GM18511 (cell line): ENCODE measurements at regions not wholly inside any gene's neighbourhood (a gene's known extent, or its start where the extent isn't known, plus 50 kb on each side); places are given as distances from the start of the nearest gene placed in this dataset.

Experiments used
- ATAC-seq: cut with Tn5 transposase; IDR thresholded peaks from one replicate; pipeline ENCODE4 v1.9.1; 2021; ENCODE audit warnings: mild to moderate bottlenecking, moderate library complexity; ENCODE audit not compliant: unreplicated experiment

DNA sequence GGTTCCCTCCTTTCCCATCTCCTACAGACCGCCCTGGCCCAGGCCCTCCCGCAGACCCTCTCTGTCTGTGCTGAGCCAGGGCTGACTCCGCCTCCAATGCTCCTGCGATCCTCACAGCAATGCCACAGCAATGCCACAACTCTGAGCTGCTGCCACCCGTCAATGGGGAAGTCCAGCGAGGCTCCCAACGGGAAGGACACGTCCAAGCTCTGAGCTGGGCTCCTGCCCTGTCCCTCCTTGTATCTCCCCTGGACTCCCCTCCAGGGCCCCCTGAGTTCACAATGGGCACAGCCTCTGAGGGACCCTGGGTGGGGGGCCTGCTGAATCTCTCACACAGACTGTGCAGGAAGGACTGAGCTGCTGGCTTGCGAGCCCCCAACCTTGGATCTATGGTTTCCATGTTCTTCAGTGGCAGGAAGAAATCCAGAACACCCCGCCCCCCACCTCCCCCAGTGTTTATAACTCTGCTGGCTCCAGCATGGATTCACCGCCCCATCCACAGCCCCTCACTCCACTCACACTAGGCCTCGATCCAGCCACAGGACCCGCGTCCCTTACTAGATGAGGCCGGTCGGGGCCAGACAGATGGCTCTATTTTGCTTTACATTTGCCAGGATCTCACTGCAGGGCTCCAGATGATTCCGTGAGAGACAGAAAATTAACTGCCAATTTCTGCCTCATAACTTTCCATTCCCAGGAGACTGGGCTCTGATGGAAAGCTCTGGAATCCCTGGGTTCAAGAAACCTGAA, 338.0 kb downstream of the MATN1 start:
- no peak for ATAC-seq

DNA sequence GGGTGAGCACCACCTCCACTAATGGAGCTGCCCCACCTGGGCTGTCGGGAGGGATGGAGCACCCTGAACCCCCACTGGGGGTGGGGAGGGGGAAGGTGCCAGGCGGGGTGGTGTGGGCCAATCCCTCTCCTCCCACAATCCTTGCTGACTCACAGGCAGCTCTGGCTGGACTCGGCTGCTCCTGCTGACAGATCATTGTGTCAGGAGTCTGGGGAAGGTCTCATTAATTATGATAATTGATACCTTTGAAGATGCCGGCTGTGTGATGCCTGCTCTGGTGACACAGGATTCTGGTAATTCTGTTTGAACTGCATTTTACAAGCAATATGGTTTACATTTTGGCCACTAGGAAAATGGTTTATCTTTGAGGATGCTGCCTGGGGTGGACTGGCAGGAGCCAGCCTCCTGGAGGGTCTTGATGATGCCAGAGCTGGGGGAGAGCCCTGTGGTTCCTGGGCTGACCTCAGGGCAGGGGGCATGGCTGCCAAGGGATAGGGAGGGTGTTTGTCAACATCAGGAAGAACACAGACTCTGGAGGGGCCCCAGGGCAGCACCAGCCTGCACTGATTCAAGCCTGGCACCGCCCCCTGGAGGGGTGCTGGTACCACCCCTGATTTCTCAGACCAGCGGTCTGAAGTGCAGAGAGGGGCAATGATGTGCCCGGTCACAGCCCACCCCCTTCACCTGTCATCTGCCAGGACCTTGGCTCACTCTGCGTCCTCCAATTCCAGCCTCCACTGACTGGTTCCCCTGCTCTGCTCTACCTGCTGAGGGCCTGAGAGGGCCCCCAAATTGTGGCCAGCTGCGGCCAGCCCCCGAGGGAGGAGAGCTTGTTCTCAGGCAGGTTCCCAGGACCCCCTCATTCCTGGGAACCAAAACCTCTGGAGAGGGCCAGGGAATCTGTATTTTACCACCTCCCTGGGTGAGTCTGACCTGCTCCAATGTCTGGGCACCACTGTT, 338.8 kb downstream of the MATN1 start:
- ATAC-seq: no peak

DNA sequence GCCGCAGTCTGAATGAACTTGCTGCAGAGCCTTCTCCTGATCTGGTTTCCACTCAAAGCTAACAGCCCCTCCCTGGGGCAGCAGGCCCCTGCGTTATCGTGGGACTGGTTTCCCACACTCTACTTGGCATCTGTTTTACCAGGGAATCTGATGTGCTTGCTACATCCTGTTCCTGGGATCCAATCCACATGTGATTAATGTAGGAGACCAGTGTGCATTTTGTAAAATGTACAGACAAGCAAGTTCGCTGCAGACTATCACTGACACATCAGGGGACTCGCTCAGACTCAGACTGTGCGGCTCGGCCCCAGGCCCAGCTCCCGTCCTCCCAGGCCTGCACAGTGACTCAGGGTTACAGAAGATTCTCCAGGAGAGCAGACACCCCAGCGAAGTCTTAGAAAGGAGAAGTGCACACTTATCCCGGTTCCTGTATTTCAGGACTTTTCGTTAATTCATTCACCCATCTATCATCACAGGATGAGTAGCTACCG, 340.1 kb downstream of the MATN1 start:
- ATAC-seq: no peak

DNA sequence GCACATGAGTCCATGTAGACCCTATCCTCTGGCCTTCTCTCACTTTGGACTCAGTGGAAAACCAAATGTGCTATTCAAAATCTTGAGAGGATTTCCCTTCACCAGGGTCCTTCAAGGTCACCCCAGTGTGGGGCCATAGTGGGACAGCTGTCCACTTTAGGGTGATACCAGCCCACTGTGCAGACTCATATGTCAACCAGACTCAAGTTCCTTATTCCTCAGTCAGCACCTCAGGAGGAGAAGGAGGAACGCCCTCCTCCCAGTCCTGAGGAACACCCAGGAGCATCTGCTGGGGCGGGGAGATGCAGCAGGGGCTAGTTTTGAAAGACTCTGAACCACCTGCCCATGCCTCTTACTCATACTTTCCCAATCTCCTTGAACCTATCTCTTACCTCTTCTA, 340.9 kb downstream of the MATN1 start:
- no peak for ATAC-seq

DNA sequence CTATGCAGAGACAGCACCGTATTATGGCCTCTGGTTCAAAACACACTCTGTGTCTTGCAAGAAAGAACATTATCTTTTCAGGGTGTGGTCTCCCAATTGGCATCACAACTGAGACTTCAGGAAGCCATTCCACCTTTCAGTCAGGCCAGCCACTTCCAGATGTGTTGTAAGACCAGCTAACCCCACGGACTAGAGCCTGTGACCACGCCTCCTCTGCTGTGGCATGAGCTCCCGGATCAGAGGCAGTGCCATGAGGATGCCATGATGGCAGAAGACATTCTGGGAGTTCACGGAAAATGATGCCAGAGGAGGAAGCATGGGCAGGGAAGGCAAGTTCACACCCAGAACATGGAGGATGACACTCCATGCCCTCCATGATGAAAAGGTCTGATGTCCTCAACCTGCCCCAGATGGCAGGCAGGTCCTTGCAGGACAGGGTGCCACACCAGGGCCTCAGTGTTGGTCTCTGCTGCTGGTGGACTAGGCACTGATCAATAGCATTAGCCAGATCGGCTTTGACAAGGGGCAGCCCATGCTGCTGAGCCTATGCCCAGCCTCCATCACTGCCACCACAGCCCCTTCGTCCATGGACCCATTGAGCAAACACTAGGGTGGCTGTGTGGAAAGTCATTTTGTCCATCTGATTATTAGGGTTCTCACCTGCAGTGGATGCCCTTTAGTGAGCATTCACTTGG, 341.6 kb downstream of the MATN1 start:
- ATAC-seq: no peak

DNA sequence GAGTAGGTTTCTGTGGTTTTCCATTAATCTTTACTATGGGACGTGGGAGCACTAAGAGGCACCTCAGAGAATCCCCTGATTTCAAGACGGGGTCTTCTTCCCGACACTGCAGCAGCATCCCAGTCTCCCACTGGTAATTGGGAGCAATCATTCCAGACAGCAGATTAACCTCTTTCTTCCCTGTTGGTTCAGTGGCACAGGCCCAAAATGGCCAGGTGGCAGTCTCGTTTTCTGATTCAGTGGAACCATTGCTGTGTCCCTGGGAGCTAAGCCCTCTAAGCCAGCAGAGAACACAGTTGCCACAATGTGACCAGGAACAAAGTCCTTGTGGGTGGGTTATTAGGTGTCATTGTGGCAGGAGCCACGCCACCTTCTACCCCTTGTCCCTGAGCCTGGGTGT, 342.1 kb downstream of the MATN1 start:
- no peak for ATAC-seq

DNA sequence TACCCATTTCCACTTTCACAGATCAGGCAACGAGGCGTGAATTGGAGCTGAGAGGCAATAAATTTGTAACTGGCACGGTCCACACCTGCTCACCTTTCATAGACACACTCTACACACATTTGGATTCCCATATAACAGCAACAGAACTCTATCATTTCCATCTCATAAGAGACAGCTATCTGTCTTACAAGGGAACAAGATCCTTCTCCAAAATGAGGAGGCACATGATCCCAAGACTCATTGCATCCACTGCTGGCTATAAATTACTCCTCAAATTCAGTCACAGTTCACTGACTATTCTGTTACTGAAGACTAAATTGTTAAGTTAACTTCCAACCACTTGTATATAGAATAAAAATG, 342.8 kb downstream of the MATN1 start:
- ATAC-seq: no peak

DNA sequence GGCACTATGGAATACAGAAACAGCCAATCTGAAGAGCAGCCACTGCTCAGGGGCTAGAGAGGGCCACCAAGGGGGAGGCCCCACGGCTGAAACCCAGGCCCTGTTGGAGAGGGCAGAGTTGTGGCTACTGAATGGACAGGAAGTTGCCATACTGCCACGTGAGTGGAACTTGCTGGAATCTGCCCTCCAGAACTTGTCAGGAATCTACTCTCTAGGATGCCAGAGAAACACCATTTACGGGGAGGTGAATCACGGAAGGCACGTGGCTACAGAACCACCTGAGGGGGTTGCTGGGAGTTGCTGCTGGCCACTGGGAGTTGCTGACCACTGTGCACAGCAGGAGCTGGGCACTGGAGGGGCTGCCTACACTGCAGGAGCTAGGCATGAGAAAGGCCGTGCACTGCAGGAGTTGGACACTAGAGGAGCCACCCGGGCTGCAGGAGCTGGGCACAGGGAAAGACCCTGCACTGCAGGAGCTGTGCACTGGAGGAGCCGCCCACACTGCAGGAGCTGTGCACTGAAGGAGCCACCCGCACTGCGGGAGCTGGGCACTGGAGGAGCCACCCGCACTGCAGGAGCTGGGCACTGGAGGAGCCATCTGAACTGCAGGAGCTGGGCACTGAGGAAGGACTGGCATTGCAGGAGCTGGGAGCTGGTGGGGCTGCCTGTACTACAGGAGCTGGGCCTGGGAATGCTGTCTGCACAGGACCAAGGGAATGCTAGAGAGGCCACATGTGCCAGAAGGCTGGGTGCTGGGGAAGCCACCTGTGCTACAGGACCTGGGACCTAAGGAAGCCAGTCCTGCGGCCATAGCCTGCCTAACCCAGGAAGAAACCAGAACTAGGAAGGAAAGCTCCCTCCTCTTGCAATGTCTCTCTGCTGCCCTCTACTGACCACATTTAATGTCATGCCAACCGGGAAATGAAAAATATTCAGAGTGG, 343.4 kb downstream of the MATN1 start:
- no peak for ATAC-seq

DNA sequence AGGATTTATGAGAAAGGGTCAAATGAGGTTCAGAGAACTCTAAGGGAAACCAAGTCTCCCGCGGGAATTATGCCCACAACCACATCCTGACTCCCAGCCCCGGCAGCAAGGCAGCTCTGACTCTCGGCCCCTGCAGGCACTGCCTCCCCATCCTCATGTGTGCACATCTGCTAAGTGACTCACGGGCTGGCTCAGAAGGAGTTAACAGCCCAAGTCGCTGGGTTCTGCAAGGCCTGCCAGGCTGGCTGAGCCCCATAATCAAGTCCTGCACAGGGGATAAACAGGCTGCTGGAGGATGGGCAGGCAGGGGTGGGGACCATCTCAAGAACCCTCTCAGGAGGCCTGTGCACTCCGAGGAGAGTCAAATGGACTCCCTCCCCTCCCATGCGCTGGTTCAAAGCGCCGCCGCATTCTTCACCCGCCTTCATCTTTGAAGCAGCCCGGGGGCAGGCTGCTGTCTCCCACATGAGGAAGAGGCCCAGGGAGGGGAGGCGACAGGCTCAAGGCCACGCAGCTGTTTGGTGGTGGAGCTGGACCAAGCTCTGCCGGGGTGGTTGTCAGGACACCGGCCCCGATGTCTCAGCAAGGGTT, 344.3 kb downstream of the MATN1 start:
- ATAC-seq: no peak

DNA sequence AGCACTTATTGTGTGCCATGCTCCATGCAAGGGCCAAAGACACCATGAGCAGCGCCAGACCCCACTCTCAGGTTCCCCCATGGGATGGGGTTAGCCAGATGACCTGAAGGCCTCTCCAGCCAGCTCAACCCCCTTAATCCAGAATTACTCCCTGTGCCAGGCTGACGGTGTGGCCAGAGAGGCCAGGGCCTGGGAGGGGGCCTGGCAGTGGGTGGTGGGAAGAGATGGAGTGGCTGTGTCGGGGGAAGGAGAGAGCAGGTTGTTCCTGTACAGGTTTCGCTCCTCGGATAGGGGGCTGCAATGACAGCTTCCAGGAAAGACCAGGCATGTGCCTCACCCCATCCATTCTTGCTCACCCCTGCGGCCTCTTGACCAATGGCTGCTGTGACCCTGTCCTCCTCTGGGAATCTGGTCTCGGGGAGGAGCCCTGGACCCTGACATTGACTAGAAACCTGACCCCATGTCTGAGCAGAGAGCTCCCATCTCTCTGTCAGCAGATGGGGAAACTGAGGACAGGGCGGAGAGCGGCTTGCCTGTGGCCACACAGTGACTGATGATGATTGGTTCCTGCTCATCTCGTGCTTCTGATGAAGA, 345.3 kb downstream of the MATN1 start:
- no peak for ATAC-seq

DNA sequence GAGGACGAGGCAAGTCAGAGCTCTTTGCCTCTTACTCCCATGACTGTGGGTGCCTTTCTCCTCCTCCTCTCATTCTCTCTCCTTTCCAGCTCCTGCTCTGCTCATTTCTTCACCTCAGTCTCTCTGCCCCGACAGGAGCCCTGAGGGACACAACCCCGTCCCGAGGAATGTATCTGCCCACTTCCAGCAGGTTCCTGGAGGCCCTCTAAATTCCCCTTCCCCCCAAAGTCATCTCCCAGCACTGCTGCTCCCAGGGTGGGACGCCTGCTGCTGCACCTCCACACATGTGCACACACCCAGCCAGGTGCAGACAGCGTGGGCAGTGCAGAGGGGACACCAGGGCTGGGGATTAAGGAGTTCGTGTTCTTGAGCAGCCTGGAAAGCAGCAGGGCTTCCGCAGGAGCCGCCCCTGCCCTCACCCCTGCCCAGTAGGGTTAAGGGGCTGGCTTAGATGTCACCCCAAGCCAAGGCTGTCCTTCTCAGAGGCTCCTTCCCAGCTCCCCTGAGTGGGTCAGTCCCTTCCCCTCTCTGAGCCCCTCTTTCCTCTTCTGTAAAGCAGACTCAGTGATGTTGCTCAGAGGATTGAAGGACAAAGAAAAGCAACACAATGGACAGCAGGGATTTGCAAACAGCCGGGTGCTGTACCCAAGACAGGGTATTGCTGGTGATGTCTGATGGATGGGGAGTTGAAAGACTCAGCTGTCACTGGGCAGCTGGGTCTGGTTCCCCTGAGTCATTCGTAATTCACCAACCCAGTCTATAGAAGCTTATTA, 346.0 kb downstream of the MATN1 start:
- no peak for ATAC-seq

DNA sequence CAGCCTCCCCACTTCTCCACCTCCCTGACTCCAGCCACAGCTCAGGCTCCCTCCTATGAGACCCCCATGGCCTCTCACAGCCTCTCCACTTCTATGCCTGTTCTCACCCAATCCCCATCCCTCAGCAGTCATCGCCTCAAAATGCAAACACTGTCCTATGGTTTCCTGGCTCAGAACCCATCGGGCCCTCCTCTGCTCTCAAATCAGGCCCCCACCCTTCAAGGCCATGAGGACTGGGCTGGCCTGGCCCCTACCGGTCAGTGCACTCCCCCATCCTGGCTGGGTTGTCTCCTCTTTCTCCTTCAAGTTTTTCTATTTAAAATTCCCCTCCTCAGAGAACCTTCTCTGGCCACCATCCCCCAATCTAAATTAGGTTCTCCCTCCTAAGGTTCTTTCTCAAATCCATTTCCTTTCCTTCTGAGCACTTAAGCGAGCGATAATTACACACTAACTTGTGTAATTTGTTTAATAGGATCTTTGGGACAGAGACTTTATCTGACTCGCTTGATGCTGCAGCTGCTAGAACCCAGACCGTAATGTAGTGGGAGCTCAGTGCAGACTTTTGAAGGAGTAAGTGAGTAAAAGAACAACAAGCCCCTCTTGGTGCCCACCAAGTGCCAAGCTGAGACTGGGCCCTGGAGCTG, 347.2 kb downstream of the MATN1 start:
- no peak for ATAC-seq

DNA sequence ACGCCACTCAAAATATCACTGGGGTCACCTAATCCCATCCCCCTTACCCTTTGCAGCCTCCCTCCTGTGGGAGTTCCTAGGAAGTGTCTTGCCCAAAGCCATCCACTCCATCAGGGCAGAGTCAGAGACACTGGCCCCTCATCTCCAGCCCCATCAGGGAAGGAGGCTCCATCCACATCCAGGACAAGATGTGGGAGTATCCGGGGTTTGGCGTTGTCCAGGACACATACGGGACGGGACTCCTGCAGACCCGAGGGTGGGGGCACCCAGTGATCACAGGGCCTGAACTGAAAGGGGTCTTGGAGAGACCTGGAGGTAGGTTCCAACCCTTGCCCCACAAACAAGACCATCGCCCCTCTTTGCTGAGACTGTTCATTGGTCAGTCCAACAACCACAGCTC, 348.2 kb downstream of the MATN1 start:
- ATAC-seq: no peak

DNA sequence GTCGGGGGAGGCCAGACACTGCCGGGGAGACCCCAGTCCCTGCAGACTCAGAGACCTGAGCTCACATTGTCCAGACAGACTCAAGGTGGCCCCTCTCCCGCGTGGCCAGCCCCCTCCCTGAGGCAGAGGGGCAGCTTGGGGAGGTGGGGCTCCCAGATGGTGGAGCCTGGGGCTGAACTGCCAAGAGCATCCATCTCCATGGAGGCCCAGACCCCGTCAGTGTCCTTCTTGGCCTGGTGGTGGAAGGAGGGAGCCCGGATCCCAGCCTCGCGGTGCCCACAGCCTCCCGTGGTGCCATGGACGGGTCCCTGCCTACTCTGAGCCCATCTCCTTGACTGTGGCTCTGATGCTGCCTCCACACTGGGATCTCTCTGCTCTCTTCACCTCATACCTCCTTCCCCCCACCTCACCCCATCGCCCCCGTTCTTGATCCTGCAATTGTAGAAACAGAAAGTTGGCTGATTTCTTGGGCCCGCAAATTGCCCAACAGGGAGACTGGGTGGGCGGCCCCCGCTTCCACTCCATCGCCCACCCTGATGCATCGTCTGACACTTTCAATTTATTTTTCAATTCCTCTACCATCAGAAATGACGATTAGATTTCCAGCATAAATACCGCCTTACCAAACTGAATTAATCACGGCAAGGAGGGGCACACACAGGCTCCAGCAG, 348.9 kb downstream of the MATN1 start:
- ATAC-seq: no peak

DNA sequence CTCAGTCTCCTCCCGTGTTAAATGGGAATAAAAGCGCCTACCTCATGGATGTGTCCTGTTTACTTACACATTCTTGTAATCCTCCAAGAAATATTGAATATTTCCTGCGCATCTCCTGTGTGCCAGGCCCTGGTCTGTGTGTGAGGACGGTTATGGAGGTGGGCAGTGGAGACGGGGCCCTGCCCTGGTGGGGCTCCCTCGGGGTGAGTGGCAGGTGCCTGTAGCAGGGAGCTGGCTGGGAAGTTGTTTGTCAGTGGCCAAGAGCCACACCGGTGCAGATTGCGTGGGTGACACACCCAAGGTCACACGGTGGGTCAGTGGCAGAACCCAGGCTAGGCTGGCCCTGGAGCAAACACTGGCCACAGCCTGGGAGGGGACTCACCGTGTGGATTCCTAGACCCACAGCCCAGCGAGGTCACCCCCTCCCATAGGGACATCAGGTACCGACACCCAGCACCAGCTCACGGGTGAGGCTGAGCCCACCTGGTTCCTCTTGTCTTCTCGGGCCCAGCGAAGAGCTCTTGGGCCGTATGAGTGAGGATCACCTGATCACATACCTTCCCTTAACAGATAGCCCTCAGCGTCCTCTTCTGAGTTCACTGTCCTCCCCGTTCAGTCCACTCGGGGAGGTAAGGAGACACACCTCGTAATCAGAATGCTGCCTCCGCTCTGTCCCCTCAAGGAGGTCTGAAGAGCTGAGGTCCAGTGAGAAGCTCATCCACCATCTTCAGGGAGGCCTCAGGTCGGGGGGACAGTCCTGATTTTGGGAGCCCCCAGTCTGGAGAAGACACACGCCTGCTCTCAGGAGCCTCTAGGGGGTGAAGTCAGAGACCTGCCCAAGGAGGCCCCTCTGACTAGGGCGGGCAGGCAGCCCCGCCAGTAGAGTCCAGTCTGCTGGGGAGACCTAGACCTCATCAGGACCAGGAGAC, 349.6 kb downstream of the MATN1 start:
- no peak for ATAC-seq

DNA sequence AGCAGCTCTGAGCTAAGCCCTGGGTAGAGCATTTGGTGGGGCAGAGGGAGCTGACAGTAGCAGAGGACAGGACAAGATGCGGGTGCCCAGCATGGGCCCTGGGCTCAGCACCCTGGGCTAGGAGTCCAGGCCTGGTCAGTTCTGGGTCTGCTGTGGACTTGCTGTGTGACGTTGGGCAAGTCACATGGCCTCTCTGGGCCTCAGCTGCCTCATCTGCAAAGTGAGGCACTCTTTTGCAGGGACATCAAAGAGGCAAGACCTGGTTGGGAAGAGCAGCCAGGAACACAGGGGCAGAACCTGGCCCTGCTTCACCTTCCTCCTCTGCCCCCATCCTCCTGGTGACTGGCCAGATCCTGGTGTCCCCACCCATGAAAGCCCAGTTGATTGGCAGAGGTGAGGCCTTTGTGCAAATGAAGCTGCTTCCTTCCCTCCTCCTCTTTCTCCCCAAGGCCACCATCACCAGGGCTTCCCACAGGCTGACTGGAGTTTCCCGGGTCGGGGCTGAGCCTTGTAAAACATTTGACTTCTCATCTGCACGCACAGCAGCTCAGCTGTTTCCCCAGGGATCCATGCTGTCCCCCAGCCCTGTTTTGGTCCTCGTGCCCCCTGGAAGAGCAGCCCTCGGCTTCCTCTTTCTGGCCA, 350.5 kb downstream of the MATN1 start:
- ATAC-seq: no peak
